ENCODE measurements at regions not wholly inside any gene's neighbourhood (a gene's known extent, or its start where the extent isn't known, plus 50 kb on each side); places are given as distances from the start of the nearest gene placed in this dataset.
"Not testable (repeated sequence)": the region's sequence is repeated elsewhere in the genome, so short reads cannot be mapped to it uniquely, and the experiment has no call there.

DNA sequence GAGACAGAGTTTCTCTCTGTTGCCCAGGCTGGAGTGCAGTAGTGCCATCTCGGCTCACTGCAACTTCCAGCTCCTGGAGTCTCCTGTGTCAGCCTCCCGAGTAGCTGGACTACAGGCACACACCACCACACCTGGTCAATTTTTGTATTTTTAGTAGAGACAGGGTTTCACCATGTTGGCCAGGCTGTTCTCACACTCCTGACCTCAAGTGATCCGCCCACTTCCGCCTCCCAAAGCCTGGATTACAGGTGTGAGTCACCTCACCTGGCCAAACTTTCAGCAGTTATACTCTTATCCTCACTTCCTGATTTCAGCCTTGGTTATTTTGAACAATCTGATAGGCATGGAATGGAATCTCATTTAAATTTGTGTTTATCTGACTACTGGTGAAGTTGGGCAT, 763.0 kb upstream of the TMEM132C start:
- TF ChIP-seq CTCF (IDR thresholded peaks at IDR 0.05; ENCODE audit: insufficient read depth, low read length); SPI1 (IDR thresholded peaks at IDR 0.05; ENCODE audit: borderline replicate concordance, low read depth); REST (IDR thresholded peaks at IDR 0.05; ENCODE audit: insufficient replicate concordance, low read depth); POLR2AphosphoS5 (IDR thresholded peaks at IDR 0.05; ENCODE audit: low read depth); GABPA (IDR thresholded peaks at IDR 0.05; ENCODE audit: low read depth): not testable (repeated sequence)

All from HL-60 (cell line).